Lower leg skin (tissue), 4 donors: ENCODE measurements at regions not wholly inside any gene's neighbourhood (a gene's known extent, or its start where the extent isn't known, plus 50 kb on each side); places are given as distances from the start of the nearest gene placed in this dataset.

Source experiments
- DNase-seq, 2 donors: peaks; one replicate each; pipeline ENCODE4 v3.0.0-alpha.2; 2019; ENCODE audit warnings: low spot score in 2 of 2
- H3K4me3 ChIP-seq: fragments of 200-600 bp; sonication (generic); 2 replicates; pipeline ENCODE4 v1.5.1; 2017; ENCODE audit warnings: mild to moderate bottlenecking, low read depth; ENCODE audit not compliant: poor library complexity, severe bottlenecking
- POLR2A ChIP-seq, 2 donors: fragments of 450-650 bp; IDR thresholded peaks; one replicate each; pipeline ENCODE4 v1.6.1; 2016 to 2017; ENCODE audit warnings: antibody characterized with exemption in 2 of 2, mild to moderate bottlenecking in 1 of 2, moderate library complexity in 1 of 2
- WGBS, 2 donors: methylation state at CpG; one replicate each; pipeline ENCODE4 v1.1.5; 2018; 5-methylcytosine and 5-hydroxymethylcytosine counted together
- intact Hi-C: fragments of 100-400 bp; cut with DNase I; formaldehyde crosslinking; loops from one replicate; pipeline ENCODE4 v1.15.0; 2023; ENCODE audit warnings: low total_unique reads
- TF ChIP-seq, protein P1 (sequence below), 3 donors: fragments of 450-650 bp; IDR thresholded peaks; one replicate each; pipeline ENCODE4 v1.5.1; 2016; ENCODE audit warnings: antibody characterized with exemption in 3 of 3, mild to moderate bottlenecking in 3 of 3, moderate library complexity in 2 of 3

DNA sequence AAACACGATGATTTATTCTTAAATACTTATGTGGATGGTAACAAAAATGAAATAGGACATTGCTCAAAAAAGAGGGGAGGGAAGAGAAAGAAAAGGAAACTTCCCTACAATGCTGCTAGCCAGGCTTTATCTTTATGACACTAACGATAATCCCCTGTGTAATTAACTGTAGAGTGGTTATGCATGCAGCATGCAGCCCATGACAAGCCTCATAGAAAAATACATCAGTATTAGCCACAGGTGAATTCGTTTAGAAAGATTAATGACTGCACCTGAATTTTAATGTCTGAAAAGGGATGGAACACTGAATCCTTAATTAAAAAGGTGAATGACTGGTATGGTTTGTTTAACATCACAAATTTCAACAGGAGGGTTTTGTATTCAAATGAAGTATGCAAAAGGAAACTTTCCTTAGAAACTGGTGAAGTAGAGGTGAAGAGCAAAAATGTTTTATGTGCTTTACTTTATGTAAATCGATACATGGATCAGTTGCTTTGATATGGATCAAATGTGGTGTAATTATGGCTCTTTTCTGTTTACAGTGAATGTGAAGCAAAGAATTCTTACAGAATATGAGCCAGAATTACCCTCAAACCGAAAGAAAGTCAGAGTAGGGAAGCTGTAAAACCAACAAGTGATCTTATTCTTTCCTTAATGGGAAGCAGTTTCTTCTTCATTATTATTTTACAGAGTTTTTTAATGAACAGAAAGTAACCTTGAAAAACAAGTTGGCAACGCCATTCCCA, 569.6 kb upstream of the ADGRL2 start:
- no peak overlapping the region for H3K4me3 ChIP-seq
- WGBS, 2 donors, result 40 to 45% methylated on average over 6 of the region's 6 CpGs
- intact Hi-C loops, result no loop called here
- no peak for DNase-seq
- no peak for TF ChIP-seq POLR2A (IDR thresholded peaks at IDR 0.05)
- TF ChIP-seq, protein P1, sequence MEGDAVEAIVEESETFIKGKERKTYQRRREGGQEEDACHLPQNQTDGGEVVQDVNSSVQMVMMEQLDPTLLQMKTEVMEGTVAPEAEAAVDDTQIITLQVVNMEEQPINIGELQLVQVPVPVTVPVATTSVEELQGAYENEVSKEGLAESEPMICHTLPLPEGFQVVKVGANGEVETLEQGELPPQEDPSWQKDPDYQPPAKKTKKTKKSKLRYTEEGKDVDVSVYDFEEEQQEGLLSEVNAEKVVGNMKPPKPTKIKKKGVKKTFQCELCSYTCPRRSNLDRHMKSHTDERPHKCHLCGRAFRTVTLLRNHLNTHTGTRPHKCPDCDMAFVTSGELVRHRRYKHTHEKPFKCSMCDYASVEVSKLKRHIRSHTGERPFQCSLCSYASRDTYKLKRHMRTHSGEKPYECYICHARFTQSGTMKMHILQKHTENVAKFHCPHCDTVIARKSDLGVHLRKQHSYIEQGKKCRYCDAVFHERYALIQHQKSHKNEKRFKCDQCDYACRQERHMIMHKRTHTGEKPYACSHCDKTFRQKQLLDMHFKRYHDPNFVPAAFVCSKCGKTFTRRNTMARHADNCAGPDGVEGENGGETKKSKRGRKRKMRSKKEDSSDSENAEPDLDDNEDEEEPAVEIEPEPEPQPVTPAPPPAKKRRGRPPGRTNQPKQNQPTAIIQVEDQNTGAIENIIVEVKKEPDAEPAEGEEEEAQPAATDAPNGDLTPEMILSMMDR (IDR thresholded peaks at IDR 0.05), result no peak

DNA sequence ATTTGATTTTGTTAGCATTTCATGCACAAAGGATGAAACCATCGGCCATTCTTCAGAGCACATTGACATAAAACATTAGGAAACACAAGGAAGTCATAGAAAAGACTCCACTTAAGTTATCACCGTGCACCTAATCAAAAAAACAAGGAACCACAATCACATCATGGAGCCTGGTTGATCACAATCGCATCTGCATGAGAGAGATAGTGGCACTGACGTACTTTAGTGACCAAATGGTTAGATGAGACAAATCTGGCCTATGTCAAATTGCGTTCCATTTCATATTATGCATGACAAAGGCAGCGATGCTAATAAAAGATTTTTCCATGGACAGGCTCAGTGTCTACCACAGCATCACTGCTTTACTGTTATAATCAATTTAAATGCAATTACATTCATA, 571.8 kb upstream of the ADGRL2 start:
- TF ChIP-seq, protein P1 (IDR thresholded peaks at IDR 0.05), result no peak
- no peak for TF ChIP-seq POLR2A (IDR thresholded peaks at IDR 0.05)
- 87 to 88% methylated on average over 6 of the region's 6 CpGs for WGBS, 2 donors
- H3K4me3 ChIP-seq, result no peak overlapping the region
- no peak for DNase-seq
- intact Hi-C loops, result no loop called here

DNA sequence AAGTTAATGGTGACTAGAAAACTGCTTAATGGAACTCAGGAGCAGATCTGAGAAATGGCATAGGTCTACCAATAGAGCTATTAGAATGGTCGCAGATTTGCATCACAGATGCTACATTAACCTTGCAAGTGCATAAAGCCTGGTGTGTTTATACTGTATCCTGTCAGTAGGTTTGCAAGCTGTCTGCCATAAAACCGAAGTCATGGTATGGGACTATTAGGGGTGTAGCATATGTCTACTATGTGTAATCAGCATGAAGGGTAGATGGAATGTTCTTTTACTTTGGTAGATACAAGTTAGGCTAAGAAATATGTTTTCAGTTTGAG, 574.2 kb upstream of the ADGRL2 start:
- intact Hi-C loops, result no loop called here
- no peak for TF ChIP-seq POLR2A (IDR thresholded peaks at IDR 0.05)
- TF ChIP-seq, protein P1 (IDR thresholded peaks at IDR 0.05), result no peak
- H3K4me3 ChIP-seq, result no peak overlapping the region
- no peak for DNase-seq
- 80 to 92% methylated on average over 2 of the region's 2 CpGs for WGBS, 2 donors

DNA sequence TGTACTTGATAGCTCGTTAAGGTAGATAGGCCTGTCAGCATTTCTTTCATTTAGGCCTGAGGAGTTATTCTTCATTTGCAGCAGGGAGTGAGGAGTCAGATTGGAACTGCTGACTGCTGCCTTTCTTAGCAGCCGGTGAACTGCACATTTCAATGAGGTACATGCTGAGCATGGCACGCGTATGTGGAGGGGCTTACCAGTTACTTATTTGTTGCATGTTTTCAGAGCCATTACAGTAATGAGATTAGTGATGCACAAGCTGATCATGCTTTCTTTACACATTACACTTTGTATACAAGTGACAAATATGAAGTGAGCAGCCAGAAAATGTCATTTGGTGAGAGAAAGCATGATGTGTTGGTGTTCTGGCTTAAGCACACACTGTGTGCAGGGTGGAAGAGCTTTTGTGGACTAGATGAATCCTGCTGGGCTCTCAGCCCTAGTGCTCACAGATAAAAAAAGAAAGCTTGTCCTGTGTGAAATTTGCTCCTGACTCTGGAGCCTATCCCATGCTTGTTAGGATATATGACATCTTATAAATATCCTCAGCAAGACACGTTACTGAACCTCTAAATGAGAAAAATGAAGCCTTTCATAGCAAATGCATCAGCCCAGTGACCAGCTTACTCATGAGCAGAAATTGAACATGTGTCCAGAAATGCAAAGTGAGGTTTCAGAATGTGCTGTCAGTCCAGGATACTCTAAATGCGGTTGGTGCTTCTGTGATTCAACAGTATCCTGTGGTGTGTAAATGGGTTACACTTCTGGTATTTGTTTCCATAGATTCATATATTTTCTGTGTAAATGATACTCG, 574.7 kb upstream of the ADGRL2 start:
- intact Hi-C loops, result no loop called here
- TF ChIP-seq POLR2A (IDR thresholded peaks at IDR 0.05), result no peak
- TF ChIP-seq, protein P1 (IDR thresholded peaks at IDR 0.05), result no peak
- no peak overlapping the region for H3K4me3 ChIP-seq
- no peak for DNase-seq
- 88 to 93% methylated on average over 7 of the region's 7 CpGs for WGBS, 2 donors

DNA sequence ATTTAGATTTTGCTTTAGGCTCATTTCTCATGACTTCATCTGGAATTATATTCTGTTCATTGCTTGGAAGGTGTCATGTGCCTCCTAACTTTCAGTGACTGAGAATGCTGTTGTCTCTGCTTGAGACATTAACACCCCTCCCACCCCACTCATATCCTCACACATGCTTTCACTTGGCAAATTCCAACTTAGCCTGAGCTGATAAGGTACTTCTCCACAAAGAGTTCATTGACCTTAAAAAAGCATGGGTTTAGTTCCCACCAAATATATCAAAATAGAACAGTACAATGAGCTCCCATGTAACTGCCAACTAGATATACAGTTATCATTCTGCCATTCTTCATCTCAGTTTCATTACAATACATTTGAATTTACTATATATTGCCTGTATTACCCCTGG, 576.5 kb upstream of the ADGRL2 start:
- TF ChIP-seq, protein P1 (IDR thresholded peaks at IDR 0.05), result no peak
- TF ChIP-seq POLR2A (IDR thresholded peaks at IDR 0.05), result no peak
- intact Hi-C loops, result no loop called here
- no peak overlapping the region for H3K4me3 ChIP-seq
- DNase-seq, result no peak
